GM12878 (cell line): ENCODE measurements at regions not wholly inside any gene's neighbourhood (a gene's known extent, or its start where the extent isn't known, plus 50 kb on each side); places are given as distances from the start of the nearest gene placed in this dataset.

Source experiments
- ATAC-seq: fragments of 200-7000 bp; cut with Tn5 transposase; 3 replicates; pipeline ENCODE4 v1.9.1; 2020; ENCODE audit warnings: mild to moderate bottlenecking, moderate library complexity
- BruUV-seq: library from RNA; stranded (reverse); fragments of 400-500 nt; replicated peaks from 2 replicates; lab custom pipeline; 2021; lab: Mats Ljungman, UMichigan
- CTCF ChIA-PET: fragments of 300-600 bp; sonication (Branson Sonifier 250); formaldehyde crosslinking; extraction: SDS; loops from one replicate; lab custom pipeline; 2021; ENCODE audit warnings: inconsistent platforms; lab: Yijun Ruan, JAX
- POLR2A ChIA-PET: fragments of 350-600 bp; formaldehyde crosslinking; extraction: SDS; loops from one replicate; lab custom pipeline; 2021; ENCODE audit warnings: inconsistent platforms; lab: Charles Lee
- RAD21 ChIA-PET: fragments of 300-600 bp; sonication (Branson Sonifier 250); formaldehyde crosslinking; loops from one replicate; lab custom pipeline; 2023; ENCODE audit warnings: antibody characterized with exemption; ENCODE audit not compliant: unreplicated experiment; lab: Charles Lee
- SMC1A ChIA-PET: fragments of 300-600 bp; sonication (Branson Sonifier 250); formaldehyde crosslinking; loops from one replicate; lab custom pipeline; 2023; ENCODE audit not compliant: unreplicated experiment, uncharacterized antibody; lab: Charles Lee
- DNase-seq: peaks from one replicate; pipeline ENCODE4 v3.0.0-alpha.2; 2011; ENCODE audit warnings: low read depth, low spot score
- FAIRE-seq: peaks from 3 replicates; lab custom pipeline; 2011; peaks lifted over from hg19 to GRCh38; lab: Jason Lieb, UNC
- H2AFZ ChIP-seq: 2 replicates; pipeline ENCODE4 v1.6.0; 2011; ENCODE audit warnings: low read depth, low read length, control low read depth; ENCODE audit not compliant: control insufficient read depth
- H3K27ac ChIP-seq: 2 replicates; pipeline ENCODE4 v1.5.1; 2011; ENCODE audit warnings: control low read depth; ENCODE audit not compliant: control insufficient read depth, insufficient read depth
- H3K27me3 ChIP-seq, 2 experiments: replicated peaks in 1 of 2; 2 replicates each; pipeline versions ENCODE4 v1.6.0 to v1.6.1; 2011; ENCODE audit warnings: low read length in 1 of 2; ENCODE audit not compliant: control insufficient read depth in 2 of 2, insufficient read depth in 2 of 2
- H3K36me3 ChIP-seq, 2 experiments: 2 replicates each; pipeline ENCODE4 v1.5.1; 2011; ENCODE audit warnings: low read length in 1 of 2; ENCODE audit not compliant: control insufficient read depth in 2 of 2, insufficient read depth in 2 of 2
- H3K4me1 ChIP-seq: 2 replicates; pipeline ENCODE4 v1.6.1; 2011; ENCODE audit warnings: mild to moderate bottlenecking, low read length, moderate library complexity, mixed read lengths; ENCODE audit not compliant: control insufficient read depth, insufficient read depth
- H3K4me2 ChIP-seq: 2 replicates; pipeline ENCODE4 v1.6.0; 2011; ENCODE audit warnings: control low read depth; ENCODE audit not compliant: control insufficient read depth, insufficient read depth
- H3K4me3 ChIP-seq: fragments of 200-600 bp; sonication (generic); 2 replicates; pipeline ENCODE4 v1.5.1; 2016
- H3K79me2 ChIP-seq: 2 replicates; pipeline ENCODE4 v1.6.0; 2011; ENCODE audit warnings: low read length; ENCODE audit not compliant: control insufficient read depth, insufficient read depth
- H3K9ac ChIP-seq: 2 replicates; pipeline ENCODE4 v1.8.0; 2011; ENCODE audit warnings: low read length, control low read depth, mixed read lengths; ENCODE audit not compliant: control insufficient read depth, insufficient read depth
- H3K9me3 ChIP-seq: replicated peaks from 3 replicates; pipeline ENCODE4 v1.5.1; 2011; ENCODE audit warnings: mild to moderate bottlenecking, low read length; ENCODE audit not compliant: control insufficient read depth, insufficient read depth
- H4K20me1 ChIP-seq: 2 replicates; pipeline ENCODE4 v1.6.0; 2011; ENCODE audit not compliant: control insufficient read depth, insufficient read depth
- BACH1 ChIP-seq: fragments of 450-650 bp; IDR thresholded peaks from 2 replicates; pipeline ENCODE4 v1.6.1; 2017; ENCODE audit warnings: mild to moderate bottlenecking, borderline replicate concordance
- CHD1 ChIP-seq: IDR thresholded peaks from 2 replicates; pipeline ENCODE4 v1.6.1; 2012; ENCODE audit warnings: low read depth, low read length, improper control_type of control experiment
- DPF2 ChIP-seq: fragments of 450-650 bp; IDR thresholded peaks from 2 replicates; pipeline ENCODE4 v1.6.1; 2017; ENCODE audit warnings: mild to moderate bottlenecking
- FOXM1 ChIP-seq: IDR thresholded peaks from 2 replicates; pipeline ENCODE4 v1.6.1; 2012; ENCODE audit warnings: low read depth, mild to moderate bottlenecking, inconsistent platforms, low read length, moderate library complexity
- MTA2 ChIP-seq: fragments of 450-650 bp; IDR thresholded peaks from 2 replicates; pipeline ENCODE4 v1.6.1; 2016; ENCODE audit warnings: low read depth, mild to moderate bottlenecking, moderate library complexity
- MTA3 ChIP-seq: IDR thresholded peaks from 2 replicates; pipeline ENCODE4 v1.6.1; 2012; ENCODE audit warnings: low read length, inconsistent platforms, borderline replicate concordance
- NFYA ChIP-seq: IDR thresholded peaks from 2 replicates; pipeline ENCODE4 v1.6.1; 2011; ENCODE audit warnings: low read depth, mild to moderate bottlenecking, low read length, improper control_type of control experiment, borderline replicate concordance
- PAX5 ChIP-seq: IDR thresholded peaks from 2 replicates; pipeline ENCODE4 v1.6.1; 2011; ENCODE audit warnings: low read depth, low read length, borderline replicate concordance
- SREBF2 ChIP-seq: IDR thresholded peaks from 2 replicates; pipeline ENCODE4 v1.6.1; 2012; ENCODE audit warnings: mild to moderate bottlenecking, low read length
- TCF7 ChIP-seq: IDR thresholded peaks from 2 replicates; pipeline ENCODE4 v1.6.1; 2014; ENCODE audit warnings: antibody characterized with exemption, borderline replicate concordance
- ZNF384 ChIP-seq: IDR thresholded peaks from 2 replicates; pipeline ENCODE4 v1.6.1; 2012; ENCODE audit warnings: low read depth, mild to moderate bottlenecking, low read length, improper control_type of control experiment, borderline replicate concordance
- WGBS: methylation state at CpG from one replicate; pipeline ENCODE4 v1.1.6; 2016; ENCODE audit warnings: low lambda C conversion rate; ENCODE audit not compliant: insufficient replicate concordance, insufficient coverage; ENCODE audit errors: missing lambda C conversion rate; 5-methylcytosine and 5-hydroxymethylcytosine counted together
- in situ Hi-C: fragments of 300-500 bp; cut with MboI; formaldehyde crosslinking; loops from 9 replicates; pipeline ENCODE4 v1.14.3; 2018; ENCODE audit warnings: mixed read lengths
- intact Hi-C: fragments of 100-400 bp; cut with micrococcal nuclease; formaldehyde crosslinking; loops from one replicate; pipeline ENCODE4 v1.14.2; 2022; ENCODE audit not compliant: unreplicated experiment
- TF ChIP-seq, protein P1 (sequence below): fragments of 450-650 bp; formaldehyde crosslinking; IDR thresholded peaks from 2 replicates; pipeline ENCODE4 v1.4.0; 2022; ENCODE audit warnings: mild to moderate bottlenecking, moderate library complexity
- TF ChIP-seq, protein P2 (sequence below): fragments of 150-350 bp; IDR thresholded peaks from 2 replicates; pipeline ENCODE4 v1.6.1; 2014; ENCODE audit warnings: mild to moderate bottlenecking, low read depth, low read length
- TF ChIP-seq, protein P3 (sequence below): fragments of 450-650 bp; IDR thresholded peaks from 2 replicates; pipeline ENCODE4 v1.6.1; 2017; ENCODE audit warnings: mild to moderate bottlenecking, moderate library complexity

DNA sequence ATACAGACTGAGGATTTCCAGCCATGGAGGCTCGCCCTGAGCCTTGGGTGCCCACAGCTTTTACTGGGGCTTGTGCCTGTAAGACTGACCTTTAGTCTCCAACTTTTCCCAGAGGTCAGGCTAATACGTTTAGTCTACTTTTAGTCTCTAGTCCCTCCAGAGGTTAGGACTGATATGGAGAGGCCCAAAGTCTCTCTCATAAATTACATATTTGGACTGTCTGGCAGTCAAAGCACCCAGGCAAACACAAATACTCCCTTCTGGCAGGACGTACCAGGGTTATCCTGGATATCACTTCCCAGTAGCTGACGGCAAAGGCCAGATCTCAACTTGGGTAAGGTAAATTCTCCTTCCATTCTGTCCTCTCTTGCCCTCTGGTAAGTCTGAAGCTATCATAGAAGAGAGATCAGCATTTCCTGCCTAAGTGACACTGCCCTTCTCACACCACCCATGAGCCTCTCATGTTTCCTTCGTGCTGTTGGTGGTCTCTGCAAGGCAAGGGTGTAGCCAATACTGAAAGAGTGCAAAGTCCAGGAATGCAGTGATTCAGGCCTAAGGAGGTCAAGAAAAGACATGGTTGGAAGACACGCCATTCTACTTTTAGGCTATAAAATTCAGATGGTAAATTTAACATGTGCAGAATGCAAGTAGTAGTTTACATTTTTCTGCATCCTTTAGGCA is 69.3 kb upstream of the NEDD4L start:
- FAIRE-seq = no peak
- no peak overlapping the region for H3K4me3 ChIP-seq

More for the DNA sequence above, 69.3 kb upstream of the NEDD4L start:
- DNase-seq (no peak), ATAC-seq (no peak)
- H3K27me3 ChIP-seq = no peaks in the 10 kb centered on the region
- H2AFZ ChIP-seq = no peak overlapping the region
- intact Hi-C loops = loop anchor here (5.0 kb wide), 1 partner anchor 148 kb away; no protein-coding TSS in a partner anchor
- SMC1A ChIA-PET = interaction anchor here (1.3 to 2.2 kb wide), 4 partner anchors 10 to 93 kb away, joined by 3 to 11 read pairs (median 4); no protein-coding TSS in a partner anchor
- H3K27ac ChIP-seq = no peak overlapping the region
- in situ Hi-C loops = no loop called here
- POLR2A ChIA-PET = no interaction called here
- TF ChIP-seq PAX5 (no peak), FOXM1 (no peak), MTA3 (no peak), SREBF2 (no peak), ZNF384 (no peak), CHD1 (no peak), TCF7 (no peak), NFYA (no peak), MTA2 (no peak), DPF2 (no peak), BACH1 (no peak)
- TF ChIP-seq, protein P1, sequence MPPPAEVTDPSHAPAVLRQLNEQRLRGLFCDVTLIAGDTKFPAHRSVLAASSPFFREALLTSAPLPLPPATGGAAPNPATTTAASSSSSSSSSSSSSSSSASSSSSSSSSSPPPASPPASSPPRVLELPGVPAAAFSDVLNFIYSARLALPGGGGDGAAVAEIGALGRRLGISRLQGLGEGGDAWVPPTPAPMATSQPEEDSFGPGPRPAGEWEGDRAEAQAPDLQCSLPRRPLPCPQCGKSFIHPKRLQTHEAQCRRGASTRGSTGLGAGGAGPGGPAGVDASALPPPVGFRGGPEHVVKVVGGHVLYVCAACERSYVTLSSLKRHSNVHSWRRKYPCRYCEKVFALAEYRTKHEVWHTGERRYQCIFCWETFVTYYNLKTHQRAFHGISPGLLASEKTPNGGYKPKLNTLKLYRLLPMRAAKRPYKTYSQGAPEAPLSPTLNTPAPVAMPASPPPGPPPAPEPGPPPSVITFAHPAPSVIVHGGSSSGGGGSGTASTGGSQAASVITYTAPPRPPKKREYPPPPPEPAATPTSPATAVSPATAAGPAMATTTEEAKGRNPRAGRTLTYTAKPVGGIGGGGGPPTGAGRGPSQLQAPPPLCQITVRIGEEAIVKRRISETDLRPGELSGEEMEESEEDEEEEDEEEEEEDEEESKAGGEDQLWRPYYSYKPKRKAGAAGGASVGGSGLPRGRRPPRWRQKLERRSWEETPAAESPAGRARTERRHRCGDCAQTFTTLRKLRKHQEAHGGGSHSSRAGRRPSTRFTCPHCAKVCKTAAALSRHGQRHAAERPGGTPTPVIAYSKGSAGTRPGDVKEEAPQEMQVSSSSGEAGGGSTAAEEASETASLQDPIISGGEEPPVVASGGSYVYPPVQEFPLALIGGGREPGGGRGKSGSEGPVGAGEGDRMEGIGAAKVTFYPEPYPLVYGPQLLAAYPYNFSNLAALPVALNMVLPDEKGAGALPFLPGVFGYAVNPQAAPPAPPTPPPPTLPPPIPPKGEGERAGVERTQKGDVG (CRISPR knock-in tag) = no peak
- TF ChIP-seq, protein P2, sequence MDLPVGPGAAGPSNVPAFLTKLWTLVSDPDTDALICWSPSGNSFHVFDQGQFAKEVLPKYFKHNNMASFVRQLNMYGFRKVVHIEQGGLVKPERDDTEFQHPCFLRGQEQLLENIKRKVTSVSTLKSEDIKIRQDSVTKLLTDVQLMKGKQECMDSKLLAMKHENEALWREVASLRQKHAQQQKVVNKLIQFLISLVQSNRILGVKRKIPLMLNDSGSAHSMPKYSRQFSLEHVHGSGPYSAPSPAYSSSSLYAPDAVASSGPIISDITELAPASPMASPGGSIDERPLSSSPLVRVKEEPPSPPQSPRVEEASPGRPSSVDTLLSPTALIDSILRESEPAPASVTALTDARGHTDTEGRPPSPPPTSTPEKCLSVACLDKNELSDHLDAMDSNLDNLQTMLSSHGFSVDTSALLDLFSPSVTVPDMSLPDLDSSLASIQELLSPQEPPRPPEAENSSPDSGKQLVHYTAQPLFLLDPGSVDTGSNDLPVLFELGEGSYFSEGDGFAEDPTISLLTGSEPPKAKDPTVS = no peak
- TF ChIP-seq, protein P3, sequence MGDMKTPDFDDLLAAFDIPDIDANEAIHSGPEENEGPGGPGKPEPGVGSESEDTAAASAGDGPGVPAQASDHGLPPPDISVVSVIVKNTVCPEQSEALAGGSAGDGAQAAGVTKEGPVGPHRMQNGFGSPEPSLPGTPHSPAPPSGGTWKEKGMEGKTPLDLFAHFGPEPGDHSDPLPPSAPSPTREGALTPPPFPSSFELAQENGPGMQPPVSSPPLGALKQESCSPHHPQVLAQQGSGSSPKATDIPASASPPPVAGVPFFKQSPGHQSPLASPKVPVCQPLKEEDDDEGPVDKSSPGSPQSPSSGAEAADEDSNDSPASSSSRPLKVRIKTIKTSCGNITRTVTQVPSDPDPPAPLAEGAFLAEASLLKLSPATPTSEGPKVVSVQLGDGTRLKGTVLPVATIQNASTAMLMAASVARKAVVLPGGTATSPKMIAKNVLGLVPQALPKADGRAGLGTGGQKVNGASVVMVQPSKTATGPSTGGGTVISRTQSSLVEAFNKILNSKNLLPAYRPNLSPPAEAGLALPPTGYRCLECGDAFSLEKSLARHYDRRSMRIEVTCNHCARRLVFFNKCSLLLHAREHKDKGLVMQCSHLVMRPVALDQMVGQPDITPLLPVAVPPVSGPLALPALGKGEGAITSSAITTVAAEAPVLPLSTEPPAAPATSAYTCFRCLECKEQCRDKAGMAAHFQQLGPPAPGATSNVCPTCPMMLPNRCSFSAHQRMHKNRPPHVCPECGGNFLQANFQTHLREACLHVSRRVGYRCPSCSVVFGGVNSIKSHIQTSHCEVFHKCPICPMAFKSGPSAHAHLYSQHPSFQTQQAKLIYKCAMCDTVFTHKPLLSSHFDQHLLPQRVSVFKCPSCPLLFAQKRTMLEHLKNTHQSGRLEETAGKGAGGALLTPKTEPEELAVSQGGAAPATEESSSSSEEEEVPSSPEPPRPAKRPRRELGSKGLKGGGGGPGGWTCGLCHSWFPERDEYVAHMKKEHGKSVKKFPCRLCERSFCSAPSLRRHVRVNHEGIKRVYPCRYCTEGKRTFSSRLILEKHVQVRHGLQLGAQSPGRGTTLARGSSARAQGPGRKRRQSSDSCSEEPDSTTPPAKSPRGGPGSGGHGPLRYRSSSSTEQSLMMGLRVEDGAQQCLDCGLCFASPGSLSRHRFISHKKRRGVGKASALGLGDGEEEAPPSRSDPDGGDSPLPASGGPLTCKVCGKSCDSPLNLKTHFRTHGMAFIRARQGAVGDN = no peak
- 41% methylated on average over 6 of the region's 6 CpGs for WGBS
- no TSS peak for BruUV-seq
- peaks cover 5% of the 10 kb centered on the region for H3K4me1 ChIP-seq
- RAD21 ChIA-PET = no interaction called here
- H3K9ac ChIP-seq = no peak overlapping the region
- H4K20me1 ChIP-seq = no peaks in the 10 kb centered on the region
- no peaks in the 10 kb centered on the region for H3K36me3 ChIP-seq
- H3K79me2 ChIP-seq = no peaks in the 10 kb centered on the region
- CTCF ChIA-PET = interaction anchor here (1.1 kb wide), 1 partner anchor 160 kb away, joined by 3 read pairs; no protein-coding TSS in a partner anchor
- no peak overlapping the region for H3K4me2 ChIP-seq
- H3K9me3 ChIP-seq = no peaks in the 10 kb centered on the region
